IPS-20b (cell line): ENCODE measurements at regions not wholly inside any gene's neighbourhood (a gene's known extent, or its start where the extent isn't known, plus 50 kb on each side); places are given as distances from the start of the nearest gene placed in this dataset.

Source experiments
- H3K27ac ChIP-seq: one replicate; pipeline ENCODE4 v1.5.1; 2013; ENCODE audit warnings: low read length
- H3K27me3 ChIP-seq: 2 replicates; pipeline ENCODE4 v1.6.1; 2013; ENCODE audit warnings: mild to moderate bottlenecking, low read length, inconsistent platforms; ENCODE audit not compliant: insufficient read depth
- H3K36me3 ChIP-seq: 2 replicates; pipeline ENCODE4 v1.6.1; 2013; ENCODE audit warnings: low read depth, mild to moderate bottlenecking, inconsistent platforms, low read length, moderate library complexity; ENCODE audit not compliant: insufficient read depth
- H3K4me1 ChIP-seq: 2 replicates; pipeline ENCODE4 v1.6.1; 2013; ENCODE audit warnings: mild to moderate bottlenecking, control low read depth, inconsistent platforms, low read length, moderate library complexity; ENCODE audit not compliant: insufficient read depth
- H3K4me3 ChIP-seq: 2 replicates; pipeline ENCODE4 v1.5.1; 2013; ENCODE audit warnings: mild to moderate bottlenecking, low read length, inconsistent platforms
- H3K9ac ChIP-seq: 2 replicates; pipeline ENCODE4 v1.6.1; 2013; ENCODE audit warnings: low read depth, mild to moderate bottlenecking, inconsistent platforms, low read length, moderate library complexity
- H3K9me3 ChIP-seq: 2 replicates; pipeline ENCODE4 v1.6.1; 2013; ENCODE audit warnings: mild to moderate bottlenecking, low read depth, low read length, inconsistent platforms; ENCODE audit not compliant: insufficient read depth

GRCh38 chr2:105180491-105180972 is 61.0 kb upstream of the GPR45 start:
- Histone ChIP-seq H3K4me1 (peaks cover 11% of the 10 kb centered on the region; the same call in 1 of the 2 replicates), H3K9ac (no peak overlapping the region), H3K27ac (no peak overlapping the region), H3K27me3 (peaks cover 48% of the 10 kb centered on the region), H3K4me3 (no peak overlapping the region), H3K36me3 (no peaks in the 10 kb centered on the region), H3K9me3 (no peaks in the 10 kb centered on the region)

GRCh38 chr2:105181282-105181681 is 60.3 kb upstream of the GPR45 start:
- Histone ChIP-seq H3K4me1 (peaks cover 11% of the 10 kb centered on the region; the same call in 1 of the 2 replicates), H3K9ac (no peak overlapping the region), H3K27ac (no peak overlapping the region), H3K9me3 (no peaks in the 10 kb centered on the region), H3K27me3 (peaks cover 40% of the 10 kb centered on the region), H3K4me3 (no peak overlapping the region), H3K36me3 (no peaks in the 10 kb centered on the region)

- no peak overlapping the region for H3K9ac ChIP-seq
- peaks cover 16% of the 10 kb centered on the region for H3K27me3 ChIP-seq
- no peaks in the 10 kb centered on the region for H3K9me3 ChIP-seq
- peaks cover 16% of the 10 kb centered on the region for H3K4me1 ChIP-seq
- H3K27ac ChIP-seq = no peak overlapping the region
- H3K4me3 ChIP-seq = no peak overlapping the region
- H3K36me3 ChIP-seq = no peaks in the 10 kb centered on the region
Measured at GRCh38 chr2:105183555-105184323, 57.8 kb upstream of the GPR45 start.

GRCh38 chr2:105184420-105184819 is 57.1 kb upstream of the GPR45 start:
- H3K4me3 ChIP-seq = no peak overlapping the region
- H3K27ac ChIP-seq = no peak overlapping the region
- no peak overlapping the region for H3K9ac ChIP-seq
- H3K9me3 ChIP-seq = no peaks in the 10 kb centered on the region
- H3K36me3 ChIP-seq = no peaks in the 10 kb centered on the region
- H3K4me1 ChIP-seq = peaks cover 16% of the 10 kb centered on the region
- H3K27me3 ChIP-seq = peaks cover 9% of the 10 kb centered on the region

- Histone ChIP-seq H3K9ac (no peak overlapping the region), H3K36me3 (no peaks in the 10 kb centered on the region), H3K27me3 (no peaks in the 10 kb centered on the region), H3K9me3 (peaks cover 12% of the 10 kb centered on the region; the same call in 1 of the 2 replicates), H3K27ac (no peak overlapping the region), H3K4me1 (peaks cover 5% of the 10 kb centered on the region; the same call in 1 of the 2 replicates), H3K4me3 (no peak overlapping the region)
Measured at GRCh38 chr2:105186967-105187498, 54.5 kb upstream of the GPR45 start.

- no peak overlapping the region for H3K4me3 ChIP-seq
- H3K27ac ChIP-seq = no peak overlapping the region
- no peak overlapping the region for H3K9ac ChIP-seq
- H3K27me3 ChIP-seq = no peaks in the 10 kb centered on the region
- H3K9me3 ChIP-seq = peaks cover 12% of the 10 kb centered on the region; the same call in 1 of the 2 replicates
- H3K4me1 ChIP-seq = peaks cover 5% of the 10 kb centered on the region; the same call in 1 of the 2 replicates
- no peaks in the 10 kb centered on the region for H3K36me3 ChIP-seq
Measured at GRCh38 chr2:105187531-105187930, 54.0 kb upstream of the GPR45 start.

- Histone ChIP-seq H3K4me1 (peaks cover 5% of the 10 kb centered on the region; the same call in 1 of the 2 replicates), H3K9me3 (peaks cover 12% of the 10 kb centered on the region; the same call in 1 of the 2 replicates), H3K9ac (no peak overlapping the region), H3K4me3 (no peak overlapping the region), H3K27me3 (no peaks in the 10 kb centered on the region), H3K27ac (no peak overlapping the region), H3K36me3 (no peaks in the 10 kb centered on the region)
Measured at GRCh38 chr2:105188343-105188742, 53.2 kb upstream of the GPR45 start.
